ENCODE measurements at regions not wholly inside any gene's neighbourhood (a gene's known extent, or its start where the extent isn't known, plus 50 kb on each side); places are given as distances from the start of the nearest gene placed in this dataset.

DNA sequence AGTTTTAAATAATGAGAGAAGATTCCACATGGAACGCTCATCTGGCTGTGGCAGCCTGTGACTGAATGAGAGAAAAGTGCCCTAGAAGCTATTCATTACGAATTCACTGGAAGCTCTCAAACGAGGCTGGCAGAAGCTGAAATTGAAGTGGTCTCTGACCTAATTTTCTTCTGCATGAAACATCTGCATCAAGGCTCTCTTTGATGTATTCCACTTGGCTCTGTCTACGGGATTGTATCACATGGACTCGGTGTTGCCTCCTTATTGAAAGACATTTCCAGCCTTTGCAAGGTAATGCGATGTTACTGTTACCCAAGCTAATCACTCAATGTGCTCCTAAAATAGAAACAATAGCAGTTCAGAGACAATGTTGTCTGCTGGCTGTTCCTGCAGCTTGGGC, 246.9 kb upstream of the ZNF462 start:
- H3K36me3 ChIP-seq: no peaks in the 10 kb centered on the region
- no peak overlapping the region for H3K4me3 ChIP-seq
- H3K27me3 ChIP-seq: no peaks in the 10 kb centered on the region
- H3K9me3 ChIP-seq: no peaks in the 10 kb centered on the region
- no peak for DNase-seq
- TF ChIP-seq POLR2A (IDR thresholded peaks at IDR 0.05): no peak
- TF ChIP-seq, protein P1, sequence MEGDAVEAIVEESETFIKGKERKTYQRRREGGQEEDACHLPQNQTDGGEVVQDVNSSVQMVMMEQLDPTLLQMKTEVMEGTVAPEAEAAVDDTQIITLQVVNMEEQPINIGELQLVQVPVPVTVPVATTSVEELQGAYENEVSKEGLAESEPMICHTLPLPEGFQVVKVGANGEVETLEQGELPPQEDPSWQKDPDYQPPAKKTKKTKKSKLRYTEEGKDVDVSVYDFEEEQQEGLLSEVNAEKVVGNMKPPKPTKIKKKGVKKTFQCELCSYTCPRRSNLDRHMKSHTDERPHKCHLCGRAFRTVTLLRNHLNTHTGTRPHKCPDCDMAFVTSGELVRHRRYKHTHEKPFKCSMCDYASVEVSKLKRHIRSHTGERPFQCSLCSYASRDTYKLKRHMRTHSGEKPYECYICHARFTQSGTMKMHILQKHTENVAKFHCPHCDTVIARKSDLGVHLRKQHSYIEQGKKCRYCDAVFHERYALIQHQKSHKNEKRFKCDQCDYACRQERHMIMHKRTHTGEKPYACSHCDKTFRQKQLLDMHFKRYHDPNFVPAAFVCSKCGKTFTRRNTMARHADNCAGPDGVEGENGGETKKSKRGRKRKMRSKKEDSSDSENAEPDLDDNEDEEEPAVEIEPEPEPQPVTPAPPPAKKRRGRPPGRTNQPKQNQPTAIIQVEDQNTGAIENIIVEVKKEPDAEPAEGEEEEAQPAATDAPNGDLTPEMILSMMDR (IDR thresholded peaks at IDR 0.05): no peak
- intact Hi-C loops (cut with DNase I; ENCODE audit: low total_unique reads): no loop called here
- no peaks in the 10 kb centered on the region for H3K4me1 ChIP-seq
- H3K27ac ChIP-seq: no peak overlapping the region

DNA sequence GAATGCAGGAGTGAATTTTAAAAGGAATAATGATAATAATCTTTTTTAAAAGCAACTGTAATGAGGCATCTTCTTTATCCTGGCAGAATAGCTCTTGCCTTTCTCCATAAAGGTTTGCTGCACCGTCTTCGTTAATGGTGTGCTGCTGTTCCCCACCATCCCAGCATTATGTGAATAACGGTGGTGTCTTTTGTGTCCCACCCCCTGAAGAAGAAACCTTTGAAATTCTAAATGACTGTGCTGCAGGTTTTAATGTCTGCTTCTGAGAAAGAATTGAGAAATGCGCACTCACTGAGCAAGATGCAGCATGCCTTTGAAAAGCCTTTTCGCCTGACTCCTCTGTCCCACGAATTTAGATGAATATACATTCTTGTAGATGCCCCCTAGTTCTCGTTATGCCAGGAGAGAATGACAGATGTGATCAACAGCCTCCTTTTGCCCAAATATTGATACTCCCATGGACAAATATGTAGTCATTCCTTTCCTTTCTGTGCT, 246.1 kb upstream of the ZNF462 start:
- Histone ChIP-seq H3K27ac (no peak overlapping the region), H3K27me3 (no peaks in the 10 kb centered on the region), H3K36me3 (no peaks in the 10 kb centered on the region), H3K4me3 (no peak overlapping the region), H3K4me1 (no peaks in the 10 kb centered on the region), H3K9me3 (no peaks in the 10 kb centered on the region)
- no peak for TF ChIP-seq POLR2A (IDR thresholded peaks at IDR 0.05)
- TF ChIP-seq, protein P1 (IDR thresholded peaks at IDR 0.05): no peak
- no peak for DNase-seq
- intact Hi-C loops (cut with DNase I; ENCODE audit: low total_unique reads): no loop called here

DNA sequence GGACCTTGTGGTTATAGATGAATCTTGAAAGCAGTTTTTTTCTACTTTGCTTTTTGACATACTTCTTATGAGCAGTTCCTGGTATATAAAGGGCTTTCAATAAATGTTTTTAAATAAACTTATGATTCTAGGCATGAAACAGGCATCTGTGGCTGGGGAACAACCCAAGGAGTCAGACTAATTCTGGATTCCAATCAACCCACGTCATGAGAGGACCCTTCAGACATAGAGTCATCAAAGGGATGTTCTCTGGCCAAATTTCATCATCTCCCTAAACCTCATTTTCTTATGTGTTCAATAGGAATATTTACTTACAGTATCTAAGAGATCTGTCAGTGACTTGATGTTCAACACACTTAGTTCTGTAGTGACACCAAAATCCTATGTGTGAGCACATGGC, 243.8 kb upstream of the ZNF462 start:
- H3K27me3 ChIP-seq: no peaks in the 10 kb centered on the region
- no peak overlapping the region for H3K4me3 ChIP-seq
- no peak for DNase-seq
- no peak for TF ChIP-seq POLR2A (IDR thresholded peaks at IDR 0.05)
- TF ChIP-seq, protein P1 (IDR thresholded peaks at IDR 0.05): no peak
- no peak overlapping the region for H3K27ac ChIP-seq
- H3K36me3 ChIP-seq: no peaks in the 10 kb centered on the region
- H3K4me1 ChIP-seq: no peaks in the 10 kb centered on the region
- no peaks in the 10 kb centered on the region for H3K9me3 ChIP-seq
- intact Hi-C loops (cut with DNase I; ENCODE audit: low total_unique reads): no loop called here

DNA sequence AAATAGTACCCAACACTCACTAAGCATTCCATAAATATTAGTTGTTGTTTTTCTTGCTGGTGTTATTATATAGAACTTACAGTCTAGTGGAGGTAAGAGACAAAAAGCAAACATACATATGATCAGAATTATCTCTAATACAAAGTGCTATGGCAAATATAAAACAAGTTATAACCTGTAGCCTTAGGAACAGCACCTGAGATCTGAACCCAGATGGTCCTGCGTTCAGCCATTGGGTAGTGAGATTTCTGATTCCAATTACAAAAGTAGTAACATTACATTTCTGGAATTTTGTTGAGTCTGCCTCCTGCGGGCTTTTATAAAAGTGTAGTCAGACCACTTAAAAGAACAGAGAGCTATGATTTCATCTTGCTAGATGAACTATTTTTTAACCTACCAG, 242.9 kb upstream of the ZNF462 start:
- Histone ChIP-seq H3K4me1 (no peaks in the 10 kb centered on the region), H3K36me3 (no peaks in the 10 kb centered on the region), H3K9me3 (no peaks in the 10 kb centered on the region), H3K27me3 (no peaks in the 10 kb centered on the region), H3K27ac (no peak overlapping the region), H3K4me3 (no peak overlapping the region)
- intact Hi-C loops (cut with DNase I; ENCODE audit: low total_unique reads): no loop called here
- no peak for TF ChIP-seq POLR2A (IDR thresholded peaks at IDR 0.05)
- TF ChIP-seq, protein P1 (IDR thresholded peaks at IDR 0.05): no peak
- no peak for DNase-seq

DNA sequence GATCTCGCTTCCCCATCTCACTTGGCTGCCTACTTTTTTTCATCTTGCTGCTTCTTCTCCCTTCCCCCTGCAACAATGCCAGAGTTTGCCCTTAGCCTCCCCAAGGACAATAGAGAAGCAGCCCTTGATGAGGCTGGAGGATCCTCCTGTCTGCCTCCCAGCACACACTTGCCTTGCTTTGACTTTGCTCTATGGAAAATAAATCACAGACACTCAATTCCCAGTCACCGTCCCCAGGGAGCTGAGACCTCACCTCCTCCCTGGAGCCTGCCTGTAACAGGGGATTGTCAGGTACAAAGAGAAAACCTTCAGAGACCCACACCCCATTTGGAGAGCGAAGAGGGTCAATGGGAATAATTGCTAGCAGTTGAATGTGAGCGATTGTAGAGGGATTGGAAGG, 242.1 kb upstream of the ZNF462 start:
- no peaks in the 10 kb centered on the region for H3K4me1 ChIP-seq
- H3K36me3 ChIP-seq: no peaks in the 10 kb centered on the region
- intact Hi-C loops (cut with DNase I; ENCODE audit: low total_unique reads): no loop called here
- no peak for DNase-seq
- H3K27ac ChIP-seq: no peak overlapping the region
- H3K27me3 ChIP-seq: no peaks in the 10 kb centered on the region
- H3K9me3 ChIP-seq: no peaks in the 10 kb centered on the region
- no peak overlapping the region for H3K4me3 ChIP-seq
- TF ChIP-seq, protein P1 (IDR thresholded peaks at IDR 0.05): no peak
- no peak for TF ChIP-seq POLR2A (IDR thresholded peaks at IDR 0.05)

Measured in uterus (tissue), 3 donors.